ENCODE measurements at regions not wholly inside any gene's neighbourhood (a gene's known extent, or its start where the extent isn't known, plus 50 kb on each side); places are given as distances from the start of the nearest gene placed in this dataset.

GRCh38 chr10:4701016-4701415 lies 125.0 kb upstream of the AKR1E2 start:
- H3K4me1 ChIP-seq (ENCODE audit: insufficient read depth, poor library complexity, severe bottlenecking), result peaks cover 17% of the 10 kb centered on the region
- no peaks in the 10 kb centered on the region for H3K27me3 ChIP-seq (ENCODE audit: insufficient read depth, poor library complexity, severe bottlenecking)
- DNase-seq (ENCODE audit: low spot score), result no peak
- ATAC-seq (ENCODE audit: low read depth), result no peak
- no peak for TF ChIP-seq CTCF (IDR thresholded peaks at IDR 0.05; ENCODE audit: poor library complexity, severe bottlenecking)
- H3K4me3 ChIP-seq (ENCODE audit: severe bottlenecking), result no peak overlapping the region
- no peaks in the 10 kb centered on the region for H3K36me3 ChIP-seq (ENCODE audit: low read depth)
- no peak overlapping the region for H3K27ac ChIP-seq (ENCODE audit: poor library complexity, severe bottlenecking)
- H3K9me3 ChIP-seq (ENCODE audit: severe bottlenecking), result peaks cover 4% of the 10 kb centered on the region

GRCh38 chr10:4699950-4700730 lies 125.9 kb upstream of the AKR1E2 start:
- Histone ChIP-seq H3K4me3 (ENCODE audit: severe bottlenecking) (no peak overlapping the region), H3K27ac (ENCODE audit: poor library complexity, severe bottlenecking) (no peak overlapping the region), H3K4me1 (ENCODE audit: insufficient read depth, poor library complexity, severe bottlenecking) (peaks cover 15% of the 10 kb centered on the region), H3K9me3 (ENCODE audit: severe bottlenecking) (peaks cover 4% of the 10 kb centered on the region), H3K27me3 (ENCODE audit: insufficient read depth, poor library complexity, severe bottlenecking) (no peaks in the 10 kb centered on the region), H3K36me3 (ENCODE audit: low read depth) (no peaks in the 10 kb centered on the region)
- TF ChIP-seq CTCF (IDR thresholded peaks at IDR 0.05; ENCODE audit: poor library complexity, severe bottlenecking), result no peak
- DNase-seq (ENCODE audit: low spot score), result no peak
- no peak for ATAC-seq (ENCODE audit: low read depth)

GRCh38 chr10:4698075-4698474 lies 127.9 kb upstream of the AKR1E2 start:
- no peak for DNase-seq (ENCODE audit: low spot score)
- no peak for TF ChIP-seq CTCF (IDR thresholded peaks at IDR 0.05; ENCODE audit: poor library complexity, severe bottlenecking)
- no peak overlapping the region for H3K27ac ChIP-seq (ENCODE audit: poor library complexity, severe bottlenecking)
- H3K9me3 ChIP-seq (ENCODE audit: severe bottlenecking), result peaks cover 4% of the 10 kb centered on the region
- ATAC-seq (ENCODE audit: low read depth), result no peak
- H3K27me3 ChIP-seq (ENCODE audit: insufficient read depth, poor library complexity, severe bottlenecking), result no peaks in the 10 kb centered on the region
- no peaks in the 10 kb centered on the region for H3K36me3 ChIP-seq (ENCODE audit: low read depth)
- H3K4me3 ChIP-seq (ENCODE audit: severe bottlenecking), result no peak overlapping the region
- H3K4me1 ChIP-seq (ENCODE audit: insufficient read depth, poor library complexity, severe bottlenecking), result no peaks in the 10 kb centered on the region

GRCh38 chr10:4696186-4696585 lies 129.8 kb upstream of the AKR1E2 start:
- H3K4me1 ChIP-seq (ENCODE audit: insufficient read depth, poor library complexity, severe bottlenecking), result peaks cover 7% of the 10 kb centered on the region
- no peak for DNase-seq (ENCODE audit: low spot score)
- H3K9me3 ChIP-seq (ENCODE audit: severe bottlenecking), result no peaks in the 10 kb centered on the region
- no peaks in the 10 kb centered on the region for H3K36me3 ChIP-seq (ENCODE audit: low read depth)
- H3K27me3 ChIP-seq (ENCODE audit: insufficient read depth, poor library complexity, severe bottlenecking), result no peaks in the 10 kb centered on the region
- no peak for TF ChIP-seq CTCF (IDR thresholded peaks at IDR 0.05; ENCODE audit: poor library complexity, severe bottlenecking)
- H3K27ac ChIP-seq (ENCODE audit: poor library complexity, severe bottlenecking), result no peak overlapping the region
- no peak for ATAC-seq (ENCODE audit: low read depth)
- H3K4me3 ChIP-seq (ENCODE audit: severe bottlenecking), result no peak overlapping the region

- no peak for ATAC-seq (ENCODE audit: low read depth)
- Histone ChIP-seq H3K9me3 (ENCODE audit: severe bottlenecking) (no peaks in the 10 kb centered on the region), H3K27me3 (ENCODE audit: insufficient read depth, poor library complexity, severe bottlenecking) (no peaks in the 10 kb centered on the region), H3K36me3 (ENCODE audit: low read depth) (no peaks in the 10 kb centered on the region), H3K4me3 (ENCODE audit: severe bottlenecking) (no peak overlapping the region), H3K4me1 (ENCODE audit: insufficient read depth, poor library complexity, severe bottlenecking) (peaks cover 11% of the 10 kb centered on the region), H3K27ac (ENCODE audit: poor library complexity, severe bottlenecking) (no peak overlapping the region)
- no peak for DNase-seq (ENCODE audit: low spot score)
- TF ChIP-seq CTCF (IDR thresholded peaks at IDR 0.05; ENCODE audit: poor library complexity, severe bottlenecking), result no peak
These were observed 132.0 kb upstream of the AKR1E2 start for GRCh38 chr10:4693967-4694366.

All from RWPE2 (cell line).